GM21526 (cell line): ENCODE measurements at regions not wholly inside any gene's neighbourhood (a gene's known extent, or its start where the extent isn't known, plus 50 kb on each side); places are given as distances from the start of the nearest gene placed in this dataset.
A peak's percentile ranks its signal among the peaks of the same experiment; 100 is the strongest.

Source experiments
- ATAC-seq: cut with Tn5 transposase; IDR thresholded peaks from one replicate; pipeline ENCODE4 v1.9.1; 2021; ENCODE audit warnings: moderate library complexity; ENCODE audit not compliant: unreplicated experiment, low FRiP score

DNA sequence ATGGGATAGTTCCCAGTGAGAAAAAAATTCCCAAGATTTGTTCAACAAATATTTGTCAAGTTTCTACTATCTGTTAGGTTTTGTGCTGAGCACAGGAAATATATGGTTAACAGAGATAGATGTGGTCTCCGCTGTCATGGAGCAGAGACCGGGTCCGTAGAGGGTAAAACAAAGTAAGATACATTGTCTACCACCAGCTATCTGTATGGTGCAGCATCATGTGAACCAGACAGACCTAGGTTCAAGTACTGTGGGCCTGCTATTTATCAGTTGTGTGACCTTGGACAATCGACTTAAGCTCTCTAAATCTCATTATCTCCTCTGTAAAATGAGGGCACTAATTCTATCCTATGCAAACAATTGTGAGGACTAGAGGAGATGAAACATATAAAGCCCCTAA, 109.8 kb downstream of the DUSP10 start:
- no peak for ATAC-seq

GRCh38 chr1:221633841-221634409, 108.0 kb downstream of the DUSP10 start:
- ATAC-seq, result no peak

DNA sequence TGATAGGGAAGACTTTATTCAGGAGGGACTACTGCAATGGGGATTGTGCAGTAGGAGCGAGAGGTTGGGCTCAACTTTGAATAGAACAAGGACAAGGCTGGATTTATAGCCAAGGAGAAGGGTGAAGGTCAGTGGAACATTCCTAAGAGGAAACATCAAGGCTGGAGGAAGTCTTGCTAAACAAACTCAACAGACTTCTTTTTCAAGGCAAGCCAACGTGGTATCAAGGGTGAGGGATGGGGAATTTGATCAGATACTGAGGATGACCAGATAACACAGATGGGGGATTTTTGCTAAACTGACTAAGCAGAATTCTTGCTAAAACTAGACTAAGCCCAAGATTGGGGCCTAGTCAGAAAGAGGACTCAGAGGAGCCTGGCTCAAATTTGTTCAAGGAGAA, 107.3 kb downstream of the DUSP10 start:
- ATAC-seq, result no peak

DNA sequence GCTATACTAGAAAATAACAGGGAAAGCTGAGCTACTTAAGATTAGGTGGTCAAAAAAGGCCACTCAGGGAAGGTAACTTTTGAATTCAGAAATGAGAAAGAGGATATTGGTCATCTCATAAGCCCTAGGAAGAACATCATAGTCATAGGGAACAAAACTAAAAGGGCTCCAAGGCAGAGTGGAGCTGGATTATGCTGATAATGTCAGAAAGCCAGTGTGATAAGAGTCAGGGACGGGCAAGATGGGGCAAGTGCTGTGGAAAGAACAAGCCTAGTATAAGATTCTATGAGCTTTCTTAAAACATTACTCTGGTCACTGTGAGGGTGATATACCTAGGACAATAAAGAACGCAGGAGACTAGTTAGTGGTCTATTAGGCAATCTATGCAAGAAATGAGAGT, 106.6 kb downstream of the DUSP10 start:
- ATAC-seq, result no peak

- no peak for ATAC-seq
These were observed 105.8 kb downstream of the DUSP10 start for GRCh38 chr1:221636096-221636495.

DNA sequence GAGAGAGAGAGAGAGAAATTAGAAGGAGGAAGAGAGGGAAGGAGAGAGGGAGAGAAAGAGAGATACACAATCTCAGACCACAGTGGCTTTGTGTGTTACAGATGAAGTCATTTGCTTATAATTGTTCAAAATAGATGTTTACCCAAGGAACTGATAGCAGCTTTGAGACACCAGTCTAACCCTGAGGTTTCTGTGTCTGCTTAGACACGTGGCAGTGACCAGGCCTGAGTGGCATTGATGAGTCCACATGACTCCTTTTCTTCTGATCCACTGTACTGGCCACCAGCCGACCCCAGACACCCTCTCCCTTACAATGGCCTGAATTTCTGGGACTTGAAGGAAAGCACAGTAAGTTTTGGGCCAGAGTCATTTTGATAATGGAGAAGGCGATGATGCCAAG, 104.9 kb downstream of the DUSP10 start:
- no peak for ATAC-seq

DNA sequence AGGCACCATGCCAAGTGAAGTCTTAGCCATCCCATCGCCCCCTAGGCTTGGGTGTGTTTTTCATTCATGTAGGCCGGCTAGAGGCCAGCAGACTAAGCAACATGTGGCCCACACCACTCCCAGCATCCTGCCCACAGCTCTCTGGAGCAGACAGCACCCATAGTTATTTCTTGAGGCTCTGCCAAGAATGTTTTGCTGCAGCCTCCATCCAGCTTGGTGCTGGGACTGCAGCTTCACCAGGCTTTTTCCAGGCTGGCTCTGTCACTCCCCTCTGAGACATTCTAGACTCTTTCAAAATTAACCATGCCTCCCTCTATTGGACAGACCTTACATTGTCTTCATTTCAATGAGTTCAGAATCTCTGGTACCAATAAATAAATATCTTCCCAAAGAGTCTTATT, 104.2 kb downstream of the DUSP10 start:
- ATAC-seq, result no peak

DNA sequence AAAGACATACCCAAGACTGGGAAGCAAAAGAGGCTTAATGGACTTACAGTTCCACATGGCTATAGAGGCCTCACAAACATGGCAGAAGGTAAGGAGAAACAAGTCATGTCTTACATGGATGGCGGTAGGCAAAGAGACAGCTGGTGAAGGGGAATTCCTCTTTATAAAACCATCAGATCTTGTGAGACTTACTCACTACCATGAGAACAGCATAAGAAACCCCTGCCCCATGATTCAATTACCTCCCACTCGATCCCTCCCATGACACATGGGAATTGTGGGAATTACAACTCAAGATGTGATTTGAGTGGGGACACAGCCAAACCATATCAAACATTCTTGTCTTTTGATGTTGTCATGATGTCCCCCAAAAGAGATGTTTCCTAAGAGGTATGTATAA, 103.3 kb downstream of the DUSP10 start:
- ATAC-seq, result no peak

DNA sequence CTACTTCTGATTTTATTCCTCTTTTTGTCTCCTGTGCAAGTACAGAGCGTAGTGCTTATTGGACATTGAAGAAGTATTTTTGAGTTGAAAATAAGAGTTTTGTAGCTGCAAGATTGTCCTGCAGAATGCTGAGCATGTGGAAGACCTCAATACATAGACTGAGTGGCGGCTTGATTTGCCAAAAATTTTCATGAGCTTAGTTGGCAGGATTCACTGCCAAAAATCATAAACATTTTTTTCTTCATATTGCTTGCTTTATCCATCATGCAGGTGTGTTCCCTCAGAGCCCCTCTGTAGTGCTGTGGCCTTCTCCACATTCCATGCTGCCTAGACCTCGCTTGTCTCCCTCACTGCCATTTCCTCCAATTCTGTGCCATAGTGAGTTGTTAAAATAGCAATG, 100.1 kb downstream of the DUSP10 start:
- no peak for ATAC-seq

DNA sequence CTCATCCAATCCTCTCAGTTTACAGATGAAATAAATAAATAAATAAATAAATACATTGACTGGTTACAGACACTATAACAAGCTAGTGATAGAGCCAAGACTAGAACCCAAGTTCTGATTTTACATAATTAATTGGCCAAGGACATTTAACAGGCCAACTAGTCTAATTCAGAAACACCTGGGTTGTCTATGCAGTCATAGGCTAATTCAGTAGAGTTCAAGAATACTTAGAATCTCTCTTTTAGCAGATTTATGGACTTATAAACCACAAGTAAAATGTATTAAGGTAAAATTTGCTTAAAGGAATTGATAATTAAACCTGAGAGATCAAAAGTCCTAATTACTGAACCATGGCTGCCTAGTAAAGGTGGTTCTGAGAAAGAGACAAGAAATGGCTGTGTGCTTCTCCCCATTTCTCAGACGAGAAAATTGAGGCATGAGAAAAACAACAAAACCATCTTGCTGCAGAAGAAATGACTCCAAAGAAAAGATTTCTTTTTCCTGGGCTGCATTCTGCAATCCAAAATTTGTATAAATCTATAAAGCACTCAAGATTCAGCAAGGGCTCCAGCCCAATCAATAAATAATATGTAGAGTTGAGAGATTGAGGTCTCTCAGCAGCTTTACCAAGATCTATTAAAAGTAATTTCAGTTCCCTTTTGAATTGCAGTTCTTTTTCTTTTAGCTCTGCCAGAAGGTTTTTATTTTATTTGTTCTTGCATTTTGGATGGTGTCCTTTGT, 98.3 kb downstream of the DUSP10 start:
- ATAC-seq, result peak; percentile 66

DNA sequence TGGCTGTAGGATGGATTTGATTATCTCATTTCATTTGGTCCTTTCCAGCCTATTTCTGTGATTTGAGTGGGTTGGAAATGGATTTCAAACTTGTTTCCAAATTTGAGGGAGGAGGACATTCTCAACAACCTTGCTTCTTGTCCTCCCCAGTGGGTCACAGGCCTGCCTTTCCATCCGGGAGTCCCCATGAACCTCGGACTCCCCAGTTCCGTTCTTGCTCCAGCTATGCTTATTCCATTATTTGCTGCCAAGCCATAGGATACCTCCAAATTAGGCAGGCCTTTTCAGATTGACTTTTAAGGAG, 97.8 kb downstream of the DUSP10 start:
- ATAC-seq, result peak; percentile 24

- ATAC-seq, result peak; percentile 29
These were observed 97.1 kb downstream of the DUSP10 start for GRCh38 chr1:221644663-221645258.

GRCh38 chr1:221648201-221648600, 93.7 kb downstream of the DUSP10 start:
- no peak for ATAC-seq
